ENCODE measurements at regions not wholly inside any gene's neighbourhood (a gene's known extent, or its start where the extent isn't known, plus 50 kb on each side); places are given as distances from the start of the nearest gene placed in this dataset.
"Not testable (repeated sequence)": the region's sequence is repeated elsewhere in the genome, so short reads cannot be mapped to it uniquely, and the experiment has no call there.

- DNase-seq, result no peak
Measured at GRCh38 chr6:6091608-6092002, 84.9 kb upstream of the NRN1 start.

DNA sequence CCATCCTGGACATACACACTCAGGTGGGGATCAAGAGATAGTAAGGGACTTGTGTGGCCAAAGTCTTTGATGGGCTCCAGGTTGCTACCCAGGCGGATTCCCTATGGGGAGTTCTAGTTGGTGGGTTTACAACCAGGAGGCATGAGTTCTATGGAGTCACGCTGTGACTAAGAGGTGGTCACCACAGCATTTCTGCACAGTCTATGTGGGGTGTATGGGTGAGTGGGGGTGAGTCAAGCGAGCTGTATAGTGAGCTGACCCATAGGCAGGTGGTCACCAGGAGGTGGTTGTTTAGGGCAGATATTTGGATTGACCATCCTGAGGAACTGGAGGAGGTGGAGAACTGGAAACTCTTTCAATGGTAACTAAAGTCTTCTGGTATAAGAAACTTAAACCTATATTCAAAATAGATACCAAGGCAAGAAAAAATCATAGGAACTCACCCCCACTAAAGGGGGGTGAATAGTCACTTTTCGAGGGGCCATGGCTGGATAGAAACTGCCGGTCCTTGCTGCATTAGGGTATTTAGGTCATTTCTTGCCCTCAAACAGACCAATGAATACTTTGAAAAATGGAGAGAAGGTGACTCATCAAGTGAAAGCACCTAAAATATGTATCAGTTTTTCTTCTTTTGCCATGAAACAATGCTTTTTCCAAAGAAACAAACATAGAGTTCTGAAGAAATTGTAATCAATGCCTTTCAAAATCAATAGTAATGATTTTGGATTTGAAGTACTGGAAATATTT is 84.3 kb upstream of the NRN1 start:
- no peak for DNase-seq

DNA sequence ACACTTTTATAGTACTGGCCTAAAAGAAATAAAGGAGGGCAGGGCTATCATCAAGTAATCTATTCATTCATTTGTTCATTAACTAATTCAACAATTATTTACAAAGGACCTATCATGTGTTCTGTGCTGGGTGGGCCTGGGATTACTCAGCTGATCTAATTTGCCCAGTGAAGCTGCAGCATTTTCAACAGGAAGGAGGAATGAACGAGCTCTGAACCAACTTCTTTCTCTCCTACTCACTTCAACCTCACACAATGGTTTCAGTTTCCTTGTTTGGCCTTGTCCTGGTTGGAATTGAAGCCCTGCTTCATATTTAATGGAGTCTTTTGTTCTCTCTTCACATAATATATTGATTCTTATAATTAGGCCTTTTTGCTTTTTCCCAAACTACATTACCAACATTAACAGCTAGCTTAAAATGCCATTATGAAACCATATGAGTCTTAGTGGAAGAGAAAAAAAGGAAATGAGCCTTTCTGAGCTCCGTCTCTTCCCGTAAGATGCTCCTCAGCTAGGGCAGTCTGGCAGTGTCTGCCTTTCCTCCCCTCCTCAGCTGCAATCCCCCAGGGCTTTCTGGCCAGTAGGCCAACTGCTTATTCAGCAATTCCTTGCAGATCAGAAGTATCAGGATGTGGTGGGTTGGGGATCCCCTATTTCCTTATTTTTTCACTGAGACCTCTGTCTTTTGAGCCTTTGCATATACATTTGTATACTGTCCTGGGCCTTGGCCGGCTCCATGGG is 79.4 kb upstream of the NRN1 start:
- no peak for DNase-seq

DNA sequence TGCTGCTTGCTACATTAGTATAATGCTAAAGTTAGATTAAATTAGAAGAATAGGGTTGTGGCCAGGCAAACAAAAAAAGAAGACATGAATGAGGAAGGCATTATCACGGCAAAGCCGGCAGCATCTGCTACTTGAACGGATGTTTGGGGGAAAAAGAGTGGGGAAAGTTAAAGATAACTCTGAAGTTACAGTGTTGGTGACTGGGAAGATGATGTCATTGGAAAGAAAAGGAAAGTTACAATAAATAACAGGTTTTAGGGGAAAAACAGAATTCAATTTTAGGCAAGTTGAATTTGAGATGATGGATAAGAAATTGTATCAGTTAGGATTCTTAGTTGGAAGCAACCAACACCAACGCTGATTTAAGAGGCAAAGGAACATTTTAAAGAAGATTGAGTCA is 74.2 kb upstream of the NRN1 start:
- DNase-seq, result no peak

- no peak for DNase-seq
Measured at GRCh38 chr6:6074190-6074589, 67.5 kb upstream of the NRN1 start.

- DNase-seq, result not testable (repeated sequence)
Measured at GRCh38 chr6:6068157-6068556, 61.4 kb upstream of the NRN1 start.

- no peak for DNase-seq
Measured at GRCh38 chr6:6058054-6058444, 51.3 kb upstream of the NRN1 start.

DNA sequence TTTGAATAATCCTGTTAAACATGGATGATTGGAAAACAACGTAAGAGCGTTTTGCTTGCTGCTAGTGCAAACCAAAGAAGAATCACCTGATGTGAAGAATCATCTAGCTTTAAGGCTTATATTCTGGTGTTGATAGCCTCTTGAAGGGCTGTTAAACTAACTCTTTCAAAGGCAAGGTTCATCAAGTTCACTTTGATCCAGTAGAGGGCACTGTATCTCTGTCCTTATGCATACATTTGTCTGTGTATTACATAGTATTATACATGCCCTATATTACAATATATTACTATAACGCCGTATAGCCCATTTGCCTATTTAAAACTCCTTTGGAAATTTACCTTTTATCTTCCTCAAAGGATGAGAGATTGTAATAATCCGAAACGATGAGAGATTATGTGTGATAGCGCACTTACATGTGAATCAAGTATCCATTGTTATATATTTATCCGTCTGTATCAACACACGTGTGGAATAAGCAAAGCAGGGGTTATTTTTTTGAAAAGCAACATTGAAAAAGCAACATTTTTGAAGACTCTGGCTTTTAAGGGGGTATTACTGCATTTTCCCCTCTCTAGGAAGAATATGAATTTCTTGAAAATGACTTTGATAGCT is 50.8 kb upstream of the NRN1 start:
- peak; percentile 36 for DNase-seq

All from CD4-positive, alpha-beta T cell treated with Interleukin-17A for 1 hour (primary cell).